HuH-7.5 (cell line): ENCODE measurements at regions not wholly inside any gene's neighbourhood (a gene's known extent, or its start where the extent isn't known, plus 50 kb on each side); places are given as distances from the start of the nearest gene placed in this dataset.

ENCODE experiments used
- DNase-seq: peaks from one replicate; pipeline ENCODE4 v3.0.0; 2011; ENCODE audit warnings: low spot score

GRCh38 chr1:218991089-218991488, 182.6 kb upstream of the LYPLAL1 start:
- DNase-seq, result no peak

- no peak for DNase-seq
Observed at GRCh38 chr1:218994615-218995014, 179.1 kb upstream of the LYPLAL1 start.

GRCh38 chr1:218995091-218995665, 178.5 kb upstream of the LYPLAL1 start:
- no peak for DNase-seq

GRCh38 chr1:218996362-218996761, 177.3 kb upstream of the LYPLAL1 start:
- DNase-seq, result no peak

- DNase-seq, result no peak
Observed at GRCh38 chr1:219000005-219000404, 173.7 kb upstream of the LYPLAL1 start.

- DNase-seq, result no peak
Observed at GRCh38 chr1:219000631-219001030, 173.0 kb upstream of the LYPLAL1 start.

GRCh38 chr1:219010720-219011119, 163.0 kb upstream of the LYPLAL1 start:
- DNase-seq, result no peak

GRCh38 chr1:219020386-219020785, 153.3 kb upstream of the LYPLAL1 start:
- DNase-seq, result no peak

GRCh38 chr1:219020846-219021245, 152.8 kb upstream of the LYPLAL1 start:
- no peak for DNase-seq

- no peak for DNase-seq
Observed at GRCh38 chr1:219027146-219027673, 146.5 kb upstream of the LYPLAL1 start.

GRCh38 chr1:219031809-219032208, 141.9 kb upstream of the LYPLAL1 start:
- no peak for DNase-seq

- no peak for DNase-seq
Observed at GRCh38 chr1:219038398-219038797, 135.3 kb upstream of the LYPLAL1 start.

GRCh38 chr1:219039017-219039681, 134.5 kb upstream of the LYPLAL1 start:
- DNase-seq, result no peak

- DNase-seq, result no peak
Observed at GRCh38 chr1:219039682-219040154, 134.0 kb upstream of the LYPLAL1 start.

GRCh38 chr1:219040291-219040690, 133.4 kb upstream of the LYPLAL1 start:
- no peak for DNase-seq

GRCh38 chr1:219041141-219041540, 132.5 kb upstream of the LYPLAL1 start:
- DNase-seq, result no peak

GRCh38 chr1:219041818-219042217, 131.9 kb upstream of the LYPLAL1 start:
- no peak for DNase-seq

- no peak for DNase-seq
Observed at GRCh38 chr1:219042769-219043168, 130.9 kb upstream of the LYPLAL1 start.

GRCh38 chr1:219045246-219045645, 128.4 kb upstream of the LYPLAL1 start:
- no peak for DNase-seq

- no peak for DNase-seq
Observed at GRCh38 chr1:219049501-219049900, 124.2 kb upstream of the LYPLAL1 start.

GRCh38 chr1:219050086-219050821, 123.4 kb upstream of the LYPLAL1 start:
- no peak for DNase-seq

GRCh38 chr1:219050822-219051125, 122.9 kb upstream of the LYPLAL1 start:
- DNase-seq, result no peak

- no peak for DNase-seq
Observed at GRCh38 chr1:219051547-219051946, 122.1 kb upstream of the LYPLAL1 start.
